DMS114 treated with DMSO at 0.1 percent for 48 hours (cell line): ENCODE measurements at regions not wholly inside any gene's neighbourhood (a gene's known extent, or its start where the extent isn't known, plus 50 kb on each side); places are given as distances from the start of the nearest gene placed in this dataset.

Source experiments
- DNase-seq: peaks from one replicate; lab custom pipeline; 2025; ENCODE audit not compliant: unreplicated experiment; lab: John Stamatoyannopoulos, UW

GRCh38 chr13:53200498-53201453 is 172.2 kb downstream of the OLFM4 start:
- no peak for DNase-seq

GRCh38 chr13:53201454-53202225 is 173.0 kb downstream of the OLFM4 start:
- no peak for DNase-seq

- no peak for DNase-seq
Measured at GRCh38 chr13:53204598-53204997, 176.0 kb downstream of the OLFM4 start.

DNA sequence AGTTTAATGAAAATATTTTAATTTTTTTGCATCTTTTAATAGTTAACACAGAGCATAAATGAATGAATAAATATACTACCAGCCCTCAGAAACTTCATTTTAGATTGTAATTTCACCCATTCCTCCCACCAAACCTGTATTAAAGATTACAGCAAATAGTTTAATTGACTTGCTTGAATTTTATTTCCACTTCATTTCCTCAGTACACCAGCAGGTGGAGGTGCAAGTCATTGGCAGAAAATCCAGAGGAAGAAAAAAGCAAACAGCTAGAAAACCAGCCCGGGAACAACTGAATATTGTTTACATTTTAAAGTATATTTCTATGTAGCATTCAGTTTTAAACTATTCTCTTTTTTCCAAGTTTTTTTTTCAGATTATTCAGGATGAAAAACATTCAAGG is 177.8 kb downstream of the OLFM4 start:
- no peak for DNase-seq

DNA sequence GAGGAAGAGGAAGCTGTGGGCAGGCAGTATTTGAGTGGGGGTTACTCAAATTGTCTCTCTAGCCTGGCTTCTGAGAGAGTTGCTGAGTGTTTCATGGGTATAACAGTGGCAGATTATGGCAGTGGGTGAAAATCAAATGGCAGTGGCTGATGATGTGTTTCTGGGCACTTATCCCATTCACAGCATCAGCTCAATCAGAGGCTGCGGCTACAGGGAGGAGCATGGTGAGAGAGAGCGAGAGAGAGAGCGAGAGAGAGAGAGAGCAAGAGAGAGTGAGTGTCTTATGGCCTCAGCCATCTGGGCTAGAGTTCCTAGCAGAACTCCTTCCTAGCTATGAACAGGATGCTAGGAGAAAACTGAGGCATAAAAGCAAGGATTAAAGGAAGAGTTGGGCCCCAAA is 178.9 kb downstream of the OLFM4 start:
- DNase-seq, result no peak

- DNase-seq, result no peak
Measured at GRCh38 chr13:53214433-53214832, 185.8 kb downstream of the OLFM4 start.

GRCh38 chr13:53215563-53215962 is 186.9 kb downstream of the OLFM4 start:
- no peak for DNase-seq

DNA sequence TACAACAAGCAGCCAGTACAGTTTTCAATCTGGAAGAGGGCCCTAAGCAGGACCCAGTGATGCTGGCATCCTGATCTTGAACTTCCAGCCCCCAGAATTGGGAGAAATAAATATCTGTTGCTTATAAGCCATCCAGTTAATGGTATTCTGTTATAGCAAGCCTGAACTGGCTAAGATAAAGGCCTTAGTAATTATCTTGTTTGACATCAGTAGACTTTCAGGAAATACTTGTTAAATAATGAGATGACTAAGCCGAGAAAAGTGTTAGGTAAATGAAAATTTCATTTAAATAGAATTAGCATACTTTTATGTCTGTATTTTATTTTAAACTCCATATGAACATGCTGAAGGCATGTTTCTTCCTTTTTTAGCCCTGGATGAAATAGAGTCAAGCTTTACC is 188.2 kb downstream of the OLFM4 start:
- no peak for DNase-seq

- DNase-seq, result no peak
Measured at GRCh38 chr13:53217194-53217593, 188.6 kb downstream of the OLFM4 start.

DNA sequence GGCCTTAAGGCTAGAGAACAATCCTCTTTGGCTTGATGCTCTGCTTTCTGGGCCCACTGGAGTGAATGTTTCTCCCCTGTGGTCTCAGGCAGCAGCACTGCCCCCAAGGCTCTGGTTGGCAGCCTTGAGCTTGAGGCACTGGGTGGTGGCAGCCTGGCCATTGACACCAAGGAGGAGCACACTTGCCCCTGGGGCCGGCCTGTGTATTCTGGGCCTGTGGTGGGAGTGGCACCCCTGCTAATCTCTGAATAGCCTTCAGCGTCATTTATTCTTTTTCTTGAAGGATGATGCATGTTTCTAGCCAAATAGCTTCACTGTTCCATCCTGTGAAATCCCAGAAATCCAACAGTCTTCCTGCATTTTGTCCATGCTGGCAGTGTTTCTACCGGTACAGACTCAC is 191.4 kb downstream of the OLFM4 start:
- DNase-seq, result no peak

GRCh38 chr13:53237696-53238095 is 209.1 kb downstream of the OLFM4 start:
- no peak for DNase-seq

GRCh38 chr13:53238261-53238660 is 209.6 kb downstream of the OLFM4 start:
- no peak for DNase-seq

GRCh38 chr13:53240401-53241025 is 211.9 kb downstream of the OLFM4 start:
- DNase-seq, result no peak

- DNase-seq, result no peak
Measured at GRCh38 chr13:53241891-53242348, 213.3 kb downstream of the OLFM4 start.

- DNase-seq, result no peak
Measured at GRCh38 chr13:53249236-53249635, 220.6 kb downstream of the OLFM4 start.

GRCh38 chr13:53250272-53250875 is 221.8 kb downstream of the OLFM4 start:
- DNase-seq, result peak; percentile 43

DNA sequence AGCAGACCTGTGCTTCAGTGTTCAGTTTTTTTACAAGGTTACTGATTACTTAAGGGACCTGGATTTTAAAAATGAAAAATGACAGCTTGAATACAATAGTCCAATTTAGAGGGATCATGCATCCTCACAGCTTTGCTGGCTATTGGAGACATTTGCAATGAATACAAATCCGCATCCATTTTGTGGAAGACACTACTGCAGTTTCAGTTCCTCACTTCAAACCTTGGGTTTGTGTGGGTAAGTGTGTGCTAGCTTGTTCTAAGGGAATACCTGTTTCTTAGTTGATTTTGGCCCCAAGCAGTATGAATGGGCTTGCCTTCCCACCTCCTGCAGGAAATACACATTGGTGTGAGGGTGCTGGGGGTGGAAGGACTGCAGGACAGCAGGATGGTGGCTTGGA is 222.4 kb downstream of the OLFM4 start:
- DNase-seq, result no peak

DNA sequence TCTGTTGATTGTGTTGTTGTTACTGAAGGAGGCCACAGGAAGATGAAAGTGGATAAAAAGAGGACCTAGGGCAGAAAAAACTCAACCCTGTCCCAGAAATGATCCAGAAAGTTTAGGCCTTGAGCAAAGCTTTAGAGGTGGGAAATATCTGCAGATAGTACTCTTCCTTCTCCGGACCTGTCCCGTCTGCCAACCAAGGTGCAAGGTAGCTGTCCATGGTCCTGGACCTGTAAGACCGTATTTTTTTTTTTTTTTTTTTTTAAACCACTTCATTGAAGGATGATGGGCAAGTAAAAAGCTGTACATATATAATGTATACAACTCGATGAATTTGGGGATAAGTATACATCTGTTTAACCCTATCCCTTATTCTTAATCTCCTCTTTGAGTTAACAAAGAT is 225.9 kb downstream of the OLFM4 start:
- no peak for DNase-seq

GRCh38 chr13:53255795-53256194 is 227.2 kb downstream of the OLFM4 start:
- DNase-seq, result no peak

- no peak for DNase-seq
Measured at GRCh38 chr13:53260594-53260993, 232.0 kb downstream of the OLFM4 start.

- no peak for DNase-seq
Measured at GRCh38 chr13:53264751-53265385, 236.3 kb downstream of the OLFM4 start.
